MM.1S (cell line): ENCODE measurements at regions not wholly inside any gene's neighbourhood (a gene's known extent, or its start where the extent isn't known, plus 50 kb on each side); places are given as distances from the start of the nearest gene placed in this dataset.

Source experiments
- DNase-seq: peaks from one replicate; pipeline ENCODE4 v3.0.0-alpha.2; 2015
- H2AFZ ChIP-seq: fragments of 300-600 bp; sonication (generic); 2 replicates; pipeline ENCODE4 v1.6.0; 2016; ENCODE audit warnings: antibody characterized with exemption, low read length
- H3F3A ChIP-seq: fragments of 300-600 bp; sonication (generic); 2 replicates; pipeline ENCODE4 v1.6.1; 2016; ENCODE audit warnings: mild to moderate bottlenecking, antibody characterized with exemption, low read length, moderate library complexity, mixed read lengths; ENCODE audit not compliant: insufficient read depth
- H3K27ac ChIP-seq: fragments of 300-600 bp; sonication (generic); 2 replicates; pipeline ENCODE4 v1.5.1; 2016; ENCODE audit warnings: mild to moderate bottlenecking, low read length
- H3K27me3 ChIP-seq: fragments of 300-600 bp; sonication (generic); replicated peaks from 2 replicates; pipeline ENCODE4 v1.6.0; 2016; ENCODE audit warnings: low read length; ENCODE audit not compliant: insufficient read depth
- H3K36me3 ChIP-seq: fragments of 300-600 bp; sonication (generic); replicated peaks from 2 replicates; pipeline ENCODE4 v1.6.1; 2016; ENCODE audit warnings: mild to moderate bottlenecking, low read length, mixed read lengths; ENCODE audit not compliant: insufficient read depth
- H3K4me1 ChIP-seq: fragments of 300-600 bp; sonication (generic); 2 replicates; pipeline ENCODE4 v1.6.1; 2016; ENCODE audit warnings: low read length, mixed read lengths
- H3K4me2 ChIP-seq: fragments of 300-600 bp; sonication (generic); 2 replicates; pipeline ENCODE4 v1.6.0; 2016; ENCODE audit warnings: low read depth, low read length
- H3K4me3 ChIP-seq: fragments of 300-600 bp; sonication (generic); 2 replicates; pipeline ENCODE4 v1.5.1; 2016; ENCODE audit warnings: low read length, mixed read lengths
- H3K79me2 ChIP-seq: fragments of 300-600 bp; sonication (generic); 2 replicates; pipeline ENCODE4 v1.6.1; 2016; ENCODE audit warnings: mixed run types, low read length, mixed read lengths
- H3K9ac ChIP-seq: fragments of 300-600 bp; sonication (generic); 2 replicates; pipeline ENCODE4 v1.6.1; 2016; ENCODE audit warnings: low read length, mixed read lengths
- H3K9me2 ChIP-seq: fragments of 300-600 bp; sonication (generic); replicated peaks from 2 replicates; pipeline ENCODE4 v1.6.1; 2016; ENCODE audit warnings: mild to moderate bottlenecking, low read length, mixed read lengths; ENCODE audit not compliant: insufficient read depth
- H3K9me3 ChIP-seq: fragments of 300-600 bp; sonication (generic); replicated peaks from 2 replicates; pipeline ENCODE4 v1.6.1; 2016; ENCODE audit warnings: mild to moderate bottlenecking, low read length, mixed read lengths; ENCODE audit not compliant: insufficient read depth
- H4K20me1 ChIP-seq: fragments of 300-600 bp; sonication (generic); 2 replicates; pipeline ENCODE4 v1.6.1; 2016; ENCODE audit warnings: mild to moderate bottlenecking, low read length, moderate library complexity, mixed read lengths; ENCODE audit not compliant: insufficient read depth
- EZH2 ChIP-seq: fragments of 300-600 bp; sonication (generic); optimal IDR thresholded peaks from 2 replicates; pipeline ENCODE3; 2017; ENCODE audit warnings: low read depth, mild to moderate bottlenecking, antibody characterized with exemption, low read length, mixed read lengths
- EZH2phosphoT487 ChIP-seq: fragments of 300-600 bp; sonication (generic); IDR thresholded peaks from 2 replicates; pipeline ENCODE4 v1.6.1; 2018; ENCODE audit warnings: antibody characterized with exemption, low read length
- TF ChIP-seq, protein P1 (sequence below): fragments of 300-600 bp; sonication (generic); IDR thresholded peaks from 2 replicates; pipeline ENCODE4 v1.5.1; 2016; ENCODE audit warnings: antibody characterized with exemption, low read length, mixed read lengths

DNA sequence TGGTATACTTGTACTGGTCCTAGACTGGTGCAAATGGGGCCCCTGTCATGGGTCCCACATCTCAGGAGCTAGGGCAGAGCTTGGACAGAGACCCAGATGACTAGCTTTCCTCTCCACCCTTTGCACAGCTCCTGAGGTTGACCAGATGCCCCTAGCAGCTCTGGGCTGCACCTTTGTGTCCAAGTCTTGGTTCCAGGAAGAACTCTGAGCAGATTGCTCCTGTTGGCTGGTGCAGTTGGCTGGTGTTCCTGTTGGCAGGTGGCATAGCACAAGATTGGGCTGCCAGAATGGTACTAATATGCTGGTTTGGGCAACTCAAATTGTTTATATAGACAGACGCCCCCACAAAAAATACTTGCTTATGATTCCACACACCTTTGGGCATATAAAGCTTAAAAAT, 89.4 kb upstream of the EZR start:
- Histone ChIP-seq H3K27me3 (no peaks in the 10 kb centered on the region), H3K9me2 (no peaks in the 10 kb centered on the region), H3K9ac (no peak overlapping the region), H3K4me2 (no peak overlapping the region), H3K9me3 (no peaks in the 10 kb centered on the region), H3K4me3 (no peak overlapping the region), H3K79me2 (no peaks in the 10 kb centered on the region), H2AFZ (no peak overlapping the region), H3K36me3 (no peaks in the 10 kb centered on the region), H3K4me1 (no peaks in the 10 kb centered on the region), H3F3A (no peaks in the 10 kb centered on the region), H3K27ac (no peak overlapping the region), H4K20me1 (no peaks in the 10 kb centered on the region)
- no peak for DNase-seq
- TF ChIP-seq, protein P1, sequence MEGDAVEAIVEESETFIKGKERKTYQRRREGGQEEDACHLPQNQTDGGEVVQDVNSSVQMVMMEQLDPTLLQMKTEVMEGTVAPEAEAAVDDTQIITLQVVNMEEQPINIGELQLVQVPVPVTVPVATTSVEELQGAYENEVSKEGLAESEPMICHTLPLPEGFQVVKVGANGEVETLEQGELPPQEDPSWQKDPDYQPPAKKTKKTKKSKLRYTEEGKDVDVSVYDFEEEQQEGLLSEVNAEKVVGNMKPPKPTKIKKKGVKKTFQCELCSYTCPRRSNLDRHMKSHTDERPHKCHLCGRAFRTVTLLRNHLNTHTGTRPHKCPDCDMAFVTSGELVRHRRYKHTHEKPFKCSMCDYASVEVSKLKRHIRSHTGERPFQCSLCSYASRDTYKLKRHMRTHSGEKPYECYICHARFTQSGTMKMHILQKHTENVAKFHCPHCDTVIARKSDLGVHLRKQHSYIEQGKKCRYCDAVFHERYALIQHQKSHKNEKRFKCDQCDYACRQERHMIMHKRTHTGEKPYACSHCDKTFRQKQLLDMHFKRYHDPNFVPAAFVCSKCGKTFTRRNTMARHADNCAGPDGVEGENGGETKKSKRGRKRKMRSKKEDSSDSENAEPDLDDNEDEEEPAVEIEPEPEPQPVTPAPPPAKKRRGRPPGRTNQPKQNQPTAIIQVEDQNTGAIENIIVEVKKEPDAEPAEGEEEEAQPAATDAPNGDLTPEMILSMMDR, result no peak

- TF ChIP-seq, protein P1, result no peak
- no peak for TF ChIP-seq EZH2
- no peak for TF ChIP-seq EZH2phosphoT487
- Histone ChIP-seq H3K9me2 (no peaks in the 10 kb centered on the region), H3K79me2 (no peaks in the 10 kb centered on the region), H3K4me3 (no peak overlapping the region), H3K4me2 (no peak overlapping the region), H3K27ac (no peak overlapping the region), H3K9ac (no peak overlapping the region), H3K9me3 (no peaks in the 10 kb centered on the region), H3K27me3 (no peaks in the 10 kb centered on the region), H3K4me1 (no peaks in the 10 kb centered on the region), H3F3A (no peaks in the 10 kb centered on the region), H3K36me3 (no peaks in the 10 kb centered on the region), H2AFZ (no peak overlapping the region), H4K20me1 (no peaks in the 10 kb centered on the region)
- DNase-seq, result no peak
These were observed 88.8 kb upstream of the EZR start for GRCh38 chr6:158907931-158908330.

- Histone ChIP-seq H3K4me3 (no peak overlapping the region), H2AFZ (no peak overlapping the region), H3K9me3 (no peaks in the 10 kb centered on the region), H3K4me2 (no peak overlapping the region), H3K27me3 (no peaks in the 10 kb centered on the region), H3K4me1 (no peaks in the 10 kb centered on the region), H3K36me3 (no peaks in the 10 kb centered on the region), H3K9me2 (no peaks in the 10 kb centered on the region), H4K20me1 (no peaks in the 10 kb centered on the region), H3K9ac (no peak overlapping the region), H3F3A (no peaks in the 10 kb centered on the region), H3K79me2 (no peaks in the 10 kb centered on the region), H3K27ac (no peak overlapping the region)
- no peak for DNase-seq
- TF ChIP-seq EZH2phosphoT487 (no peak), EZH2 (no peak)
- TF ChIP-seq, protein P1, result no peak
These were observed 87.8 kb upstream of the EZR start for GRCh38 chr6:158906926-158907325.

DNA sequence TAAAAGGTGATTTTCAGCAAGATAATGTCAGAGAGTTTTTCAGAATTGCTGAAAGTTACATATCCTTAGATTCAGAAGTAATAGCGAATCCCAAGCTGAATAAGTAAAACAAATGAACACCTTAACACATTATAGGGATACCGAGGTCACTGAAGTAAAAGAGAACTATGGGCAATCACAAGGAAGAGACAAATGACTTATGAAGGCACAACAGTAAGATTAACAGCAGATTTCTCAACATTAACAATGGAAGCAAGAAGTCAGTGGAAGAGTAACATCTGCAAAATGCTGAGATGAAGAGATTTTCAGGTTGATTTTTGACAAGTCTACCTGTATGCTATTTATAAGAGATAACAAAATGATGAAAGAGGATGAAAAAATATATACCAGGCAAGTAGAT, 86.1 kb upstream of the EZR start:
- Histone ChIP-seq H3K36me3 (no peaks in the 10 kb centered on the region), H3K4me3 (no peak overlapping the region), H3K4me2 (no peak overlapping the region), H2AFZ (no peak overlapping the region), H3F3A (no peaks in the 10 kb centered on the region), H4K20me1 (no peaks in the 10 kb centered on the region), H3K9me2 (no peaks in the 10 kb centered on the region), H3K79me2 (no peaks in the 10 kb centered on the region), H3K9ac (no peak overlapping the region), H3K27ac (no peak overlapping the region), H3K27me3 (no peaks in the 10 kb centered on the region), H3K4me1 (no peaks in the 10 kb centered on the region), H3K9me3 (no peaks in the 10 kb centered on the region)
- no peak for DNase-seq
- no peak for TF ChIP-seq EZH2
